ENCODE measurements at regions not wholly inside any gene's neighbourhood (a gene's known extent, or its start where the extent isn't known, plus 50 kb on each side); places are given as distances from the start of the nearest gene placed in this dataset.
"Not testable (repeated sequence)": the region's sequence is repeated elsewhere in the genome, so short reads cannot be mapped to it uniquely, and the experiment has no call there.

DNA sequence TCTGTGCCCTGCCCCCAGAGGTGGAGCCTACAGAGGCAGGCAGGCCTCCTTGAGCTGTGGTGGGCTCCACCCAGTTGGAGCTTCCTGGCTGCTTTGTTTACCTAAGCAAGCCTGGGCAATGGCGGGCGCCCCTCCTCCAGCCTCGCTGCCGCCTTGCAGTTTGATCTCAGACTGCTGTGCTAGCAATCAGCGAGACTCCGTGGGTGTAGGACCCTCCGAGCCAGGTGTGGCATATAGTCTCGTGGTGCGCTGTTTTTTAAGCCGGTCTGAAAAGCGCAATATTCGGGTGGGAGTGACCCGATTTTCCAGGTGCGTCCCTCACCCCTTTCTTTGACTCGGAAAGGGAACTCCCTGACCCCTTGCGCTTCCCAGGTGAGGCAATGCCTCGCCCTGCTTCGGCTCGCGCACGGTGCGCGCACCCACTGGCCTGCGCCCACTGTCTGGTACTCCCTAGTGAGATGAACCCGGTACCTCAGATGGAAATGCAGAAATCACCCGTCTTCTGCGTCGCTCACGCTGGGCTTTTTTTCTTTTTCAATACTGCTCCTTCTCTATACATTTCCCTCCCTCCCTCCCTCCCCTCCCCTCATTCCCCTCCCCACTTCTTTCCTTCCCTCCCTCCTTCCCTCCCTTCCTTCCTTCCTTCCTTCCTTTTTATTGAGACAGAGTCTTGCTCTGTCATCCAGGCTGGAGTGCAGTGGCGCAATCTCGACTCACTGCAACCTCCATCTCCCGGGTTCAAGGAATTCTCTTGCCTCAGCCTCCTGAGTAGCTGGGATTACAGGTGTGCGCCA, 197.1 kb upstream of the TBL1XR1 start:
- H3K27me3 Mint-ChIP-seq, DNase-seq, H3K9me3 Mint-ChIP-seq, CTCF ChIA-PET, H3K36me3 Mint-ChIP-seq, H3K4me3 Mint-ChIP-seq, H3K4me1 Mint-ChIP-seq: not testable (repeated sequence)
- peak overlapping the region; percentile 5 for H3K27ac Mint-ChIP-seq

DNA sequence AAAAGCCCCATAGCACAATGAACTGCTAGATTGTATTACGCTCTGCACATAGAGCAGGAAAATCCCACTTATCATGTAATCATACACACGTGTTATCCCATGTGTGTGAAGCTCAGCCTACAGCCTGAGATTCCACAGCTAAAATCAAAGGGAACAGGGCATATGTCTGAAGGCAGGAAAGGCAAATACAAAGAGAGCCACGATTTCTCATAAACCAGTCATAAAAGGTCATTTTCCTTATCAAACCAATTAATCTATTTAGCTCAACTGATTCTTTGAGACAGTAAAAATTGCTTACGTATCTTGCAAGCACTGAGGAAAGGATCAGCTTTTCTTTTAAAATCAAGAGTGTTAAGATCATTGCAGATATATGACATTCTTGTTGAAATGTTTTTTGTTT, 199.5 kb upstream of the TBL1XR1 start:
- Mint-ChIP-seq H3K4me1 (peaks cover 9% of the 10 kb centered on the region), H3K27ac (no peak overlapping the region), H3K27me3 (no peaks in the 10 kb centered on the region), H3K9me3 (peaks cover 1% of the 10 kb centered on the region), H3K4me3 (no peak overlapping the region), H3K36me3 (no peaks in the 10 kb centered on the region)
- CTCF ChIA-PET = interaction anchor here (0.9 kb wide), 1 partner anchor 8 kb away, joined by 3 read pairs; no protein-coding TSS in a partner anchor
- DNase-seq = no peak

DNA sequence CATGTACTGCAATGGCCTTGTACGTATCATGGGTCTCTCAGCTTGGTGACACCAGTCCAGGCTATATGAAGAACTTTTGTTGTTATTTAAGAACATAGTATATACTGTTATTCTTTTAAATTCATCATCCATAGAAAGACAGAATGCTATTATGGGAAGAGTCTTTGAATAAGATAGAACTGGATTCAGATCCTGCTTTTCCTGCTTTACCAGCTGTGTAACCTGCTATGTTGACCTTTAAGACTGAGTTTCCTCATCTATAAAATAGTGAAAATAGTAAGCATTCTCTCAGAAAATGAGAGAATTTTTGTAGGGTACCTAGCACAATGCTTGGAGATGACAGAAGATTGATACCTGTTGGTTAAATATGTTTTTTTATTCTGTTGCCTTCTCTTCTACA, 204.1 kb upstream of the TBL1XR1 start:
- no peaks in the 10 kb centered on the region for H3K27me3 Mint-ChIP-seq
- no peak for DNase-seq
- no peak overlapping the region for H3K4me3 Mint-ChIP-seq
- CTCF ChIA-PET = interaction anchor here (0.8 kb wide), 1 partner anchor 9 kb away, joined by 3 read pairs; no protein-coding TSS in a partner anchor
- no peaks in the 10 kb centered on the region for H3K36me3 Mint-ChIP-seq
- no peaks in the 10 kb centered on the region for H3K4me1 Mint-ChIP-seq
- peaks cover 1% of the 10 kb centered on the region for H3K9me3 Mint-ChIP-seq
- no peak overlapping the region for H3K27ac Mint-ChIP-seq

DNA sequence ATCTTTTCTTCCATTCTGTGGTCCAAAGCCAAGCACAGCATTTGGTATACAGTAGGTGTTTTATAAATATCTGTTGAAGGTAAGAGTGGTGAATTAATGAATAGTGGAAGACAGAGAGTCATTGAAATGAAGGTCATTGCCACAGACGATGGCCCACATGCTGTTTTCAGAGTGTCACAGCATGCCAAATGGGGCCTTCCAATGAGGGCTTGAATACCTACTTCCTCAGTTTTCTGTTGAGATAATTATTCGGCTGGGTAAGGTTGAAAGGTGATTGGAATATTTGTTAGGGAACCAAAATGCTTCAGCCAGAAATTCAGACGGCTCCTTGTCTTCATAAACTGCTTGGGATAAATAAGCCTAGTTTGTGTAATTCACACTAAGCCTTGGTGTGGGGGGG, 205.3 kb upstream of the TBL1XR1 start:
- no peak overlapping the region for H3K27ac Mint-ChIP-seq
- H3K27me3 Mint-ChIP-seq = no peaks in the 10 kb centered on the region
- no peaks in the 10 kb centered on the region for H3K36me3 Mint-ChIP-seq
- no peak for DNase-seq
- no peak overlapping the region for H3K4me3 Mint-ChIP-seq
- peaks cover 1% of the 10 kb centered on the region for H3K9me3 Mint-ChIP-seq
- no peaks in the 10 kb centered on the region for H3K4me1 Mint-ChIP-seq
- CTCF ChIA-PET = no interaction called here

DNA sequence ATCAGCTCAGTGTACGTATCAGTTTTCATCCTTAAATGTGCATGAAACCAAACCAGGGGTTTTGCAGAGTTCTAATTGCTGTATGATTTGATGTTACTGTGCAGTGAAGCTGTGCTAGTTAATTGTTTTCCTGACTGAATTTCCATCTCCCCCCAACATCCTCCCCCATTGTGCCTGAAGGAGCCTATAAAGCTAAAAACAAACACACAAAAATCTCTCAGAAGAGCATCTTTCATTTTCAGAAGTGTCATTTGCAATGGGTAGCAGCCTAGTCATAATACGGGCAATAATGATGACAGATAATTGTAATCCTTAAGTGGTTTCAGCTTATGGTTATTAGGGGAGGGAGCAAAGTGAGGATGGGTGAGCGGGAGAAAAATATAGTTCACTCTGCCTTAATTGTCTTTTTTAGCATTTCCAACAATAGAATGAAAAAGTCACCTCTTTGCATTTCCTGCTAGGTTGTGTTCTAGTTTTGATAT, 207.9 kb upstream of the TBL1XR1 start:
- Mint-ChIP-seq H3K27me3 (no peaks in the 10 kb centered on the region), H3K9me3 (no peaks in the 10 kb centered on the region), H3K4me3 (no peak overlapping the region), H3K36me3 (no peaks in the 10 kb centered on the region), H3K27ac (no peak overlapping the region), H3K4me1 (no peaks in the 10 kb centered on the region)
- CTCF ChIA-PET = interaction anchor here (0.9 to 1.2 kb wide), 2 partner anchors 8 to 42 kb away, joined by 3 read pairs; no protein-coding TSS in a partner anchor
- no peak for DNase-seq

DNA sequence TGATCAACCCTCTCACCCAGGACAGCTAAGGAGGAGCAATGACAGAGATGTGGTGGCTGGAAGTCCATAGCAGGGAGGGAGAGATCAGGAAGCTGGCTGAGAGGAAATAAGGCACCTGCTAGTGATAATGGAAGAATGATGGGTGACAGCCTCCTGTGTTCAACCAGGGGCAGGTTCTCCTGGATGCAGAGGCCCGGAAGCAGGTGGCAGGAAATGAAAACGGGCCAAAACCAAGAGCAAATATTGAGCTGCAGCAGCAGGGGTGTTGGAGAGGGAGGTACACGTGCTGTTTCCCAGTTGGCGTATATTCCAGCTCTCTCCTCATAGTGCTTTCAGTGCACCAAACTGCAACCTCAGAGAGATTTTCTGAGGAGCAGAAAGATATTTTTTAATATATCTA, 213.4 kb upstream of the TBL1XR1 start:
- Mint-ChIP-seq H3K9me3 (no peaks in the 10 kb centered on the region), H3K36me3 (peaks cover 1% of the 10 kb centered on the region), H3K27ac (no peak overlapping the region), H3K4me1 (peaks cover 13% of the 10 kb centered on the region), H3K27me3 (no peaks in the 10 kb centered on the region), H3K4me3 (no peak overlapping the region)
- CTCF ChIA-PET = no interaction called here
- peak; percentile 35 for DNase-seq

DNA sequence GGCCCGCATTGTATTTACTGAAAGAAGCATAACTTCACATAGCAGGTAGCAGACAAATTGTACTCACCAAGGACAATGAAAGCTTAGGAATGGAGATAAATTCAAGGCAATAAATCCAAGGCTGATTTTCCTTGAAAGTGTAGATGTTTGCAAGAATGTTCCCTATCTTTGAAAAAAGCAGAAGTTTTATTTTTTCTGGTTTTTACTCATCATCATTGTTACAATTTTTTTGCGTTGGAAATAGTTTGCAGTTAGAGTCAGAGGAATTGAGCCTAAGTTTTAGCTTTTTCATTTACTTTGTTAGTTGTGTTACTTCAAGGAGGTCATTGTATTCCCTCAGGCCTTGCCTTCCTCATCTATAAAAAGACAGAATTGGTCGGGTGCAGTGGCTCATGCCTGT, 213.9 kb upstream of the TBL1XR1 start:
- Mint-ChIP-seq H3K9me3 (no peaks in the 10 kb centered on the region), H3K4me1 (peaks cover 13% of the 10 kb centered on the region), H3K27me3 (no peaks in the 10 kb centered on the region), H3K4me3 (no peak overlapping the region), H3K36me3 (peaks cover 1% of the 10 kb centered on the region), H3K27ac (no peak overlapping the region)
- CTCF ChIA-PET = no interaction called here
- DNase-seq = no peak

DNA sequence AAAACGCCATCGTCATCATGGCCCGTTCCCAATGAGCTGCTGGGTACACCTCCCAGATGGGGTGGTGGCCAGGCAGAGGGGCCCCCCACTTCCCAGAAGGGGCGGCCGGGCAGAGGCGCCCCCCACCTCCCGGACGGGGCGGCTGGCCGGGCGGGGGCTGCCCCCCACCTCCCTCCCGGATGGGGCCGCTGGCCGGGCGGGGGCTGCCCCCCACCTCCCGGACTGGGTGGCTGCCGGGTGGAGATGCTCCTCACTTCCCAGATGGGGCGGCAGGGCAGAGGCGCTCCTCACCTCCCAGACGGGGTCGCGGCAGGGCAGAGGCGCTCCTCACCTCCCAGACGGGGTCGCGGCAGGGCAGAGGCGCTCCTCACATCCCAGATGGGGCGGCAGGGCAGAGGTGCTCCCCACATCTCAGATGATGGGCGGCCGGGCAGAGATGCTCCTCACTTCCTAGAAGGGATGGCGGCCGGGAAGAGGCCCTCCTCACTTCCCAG, 215.4 kb upstream of the TBL1XR1 start:
- CTCF ChIA-PET, DNase-seq, H3K36me3 Mint-ChIP-seq, H3K9me3 Mint-ChIP-seq, H3K27me3 Mint-ChIP-seq, H3K27ac Mint-ChIP-seq, H3K4me3 Mint-ChIP-seq: not testable (repeated sequence)
- H3K4me1 Mint-ChIP-seq = peaks cover 13% of the 10 kb centered on the region

DNA sequence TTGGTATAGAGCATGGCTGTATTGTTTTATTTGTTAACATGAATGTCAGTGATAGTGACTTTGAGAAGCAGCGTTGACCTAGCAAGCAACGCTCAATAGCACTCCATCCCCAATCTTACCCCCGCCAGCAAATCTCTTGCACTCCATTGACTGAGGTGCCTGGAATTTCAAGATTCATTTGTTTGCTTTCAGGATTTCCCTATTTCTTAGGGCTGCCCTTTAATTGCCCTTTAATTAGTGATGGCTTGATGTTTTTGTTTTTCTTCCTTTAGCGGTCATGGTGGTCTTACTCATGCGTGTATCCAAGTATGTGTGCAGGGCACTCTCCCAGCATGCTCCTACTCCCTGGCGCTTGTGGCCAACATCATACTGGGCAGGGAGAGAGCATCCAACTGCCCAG, 216.8 kb upstream of the TBL1XR1 start:
- Mint-ChIP-seq H3K4me3 (no peak overlapping the region), H3K27ac (no peak overlapping the region), H3K4me1 (peaks cover 16% of the 10 kb centered on the region), H3K36me3 (peaks cover 1% of the 10 kb centered on the region), H3K27me3 (no peaks in the 10 kb centered on the region), H3K9me3 (no peaks in the 10 kb centered on the region)
- CTCF ChIA-PET = no interaction called here
- no peak for DNase-seq

DNA sequence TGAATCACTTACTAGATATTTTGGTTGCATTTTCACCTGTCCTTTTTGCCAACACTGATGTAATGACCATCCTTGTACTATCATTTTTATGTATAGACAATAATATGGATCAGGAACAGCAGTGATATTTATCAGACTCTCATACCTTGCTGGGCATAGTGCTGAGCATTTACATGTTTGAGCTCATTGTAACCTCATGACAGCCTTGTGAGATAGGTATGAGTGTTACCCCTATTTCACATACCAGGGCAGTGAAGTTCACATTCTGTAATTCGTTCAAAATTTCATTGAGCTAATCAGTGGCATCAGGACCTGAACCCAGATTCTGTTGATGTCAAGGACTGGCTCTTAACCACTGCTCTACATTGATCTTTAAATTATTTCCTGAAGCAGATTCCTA, 221.5 kb upstream of the TBL1XR1 start:
- peaks cover 9% of the 10 kb centered on the region for H3K4me1 Mint-ChIP-seq
- H3K27ac Mint-ChIP-seq = no peak overlapping the region
- no peaks in the 10 kb centered on the region for H3K27me3 Mint-ChIP-seq
- no peak for DNase-seq
- no peaks in the 10 kb centered on the region for H3K9me3 Mint-ChIP-seq
- H3K4me3 Mint-ChIP-seq = no peak overlapping the region
- peaks cover 1% of the 10 kb centered on the region for H3K36me3 Mint-ChIP-seq
- CTCF ChIA-PET = no interaction called here

DNA sequence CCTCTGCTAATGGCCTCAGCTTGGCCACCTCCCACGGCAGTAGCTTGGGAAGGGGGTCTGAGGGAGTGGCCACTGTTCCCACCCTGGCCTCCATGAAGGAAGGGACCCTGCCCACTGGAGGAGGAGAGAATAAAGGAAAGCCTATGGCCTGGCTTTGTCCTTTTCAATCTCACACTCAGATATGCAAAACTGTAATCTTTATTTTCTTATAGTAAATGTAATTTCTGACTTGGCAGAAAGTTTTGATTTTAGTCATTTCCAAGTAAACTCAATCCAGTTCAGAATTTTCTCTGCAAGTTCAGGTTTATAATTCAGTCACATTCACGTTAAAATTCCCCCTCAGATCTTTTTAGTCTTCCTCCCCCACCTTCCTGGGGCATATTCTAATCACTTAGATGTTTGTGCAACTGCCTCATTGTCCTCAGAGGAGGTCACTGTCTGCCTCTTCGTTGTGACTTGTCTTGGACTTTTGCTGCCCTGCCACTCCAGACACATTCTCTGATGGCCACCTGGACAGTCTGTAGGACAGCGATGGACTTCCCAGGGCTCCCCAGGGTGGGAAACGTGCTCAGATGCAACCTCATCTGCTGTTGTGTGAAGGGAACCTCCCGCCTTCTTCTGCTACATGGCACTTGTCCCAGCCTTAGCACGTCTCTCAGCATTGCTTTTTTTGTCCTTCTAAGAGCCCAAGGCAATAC, 222.8 kb upstream of the TBL1XR1 start:
- Mint-ChIP-seq H3K27me3 (no peaks in the 10 kb centered on the region), H3K36me3 (peaks cover 1% of the 10 kb centered on the region), H3K4me3 (no peak overlapping the region), H3K4me1 (peaks cover 11% of the 10 kb centered on the region), H3K9me3 (no peaks in the 10 kb centered on the region), H3K27ac (no peak overlapping the region)
- CTCF ChIA-PET = no interaction called here
- DNase-seq = no peak

DNA sequence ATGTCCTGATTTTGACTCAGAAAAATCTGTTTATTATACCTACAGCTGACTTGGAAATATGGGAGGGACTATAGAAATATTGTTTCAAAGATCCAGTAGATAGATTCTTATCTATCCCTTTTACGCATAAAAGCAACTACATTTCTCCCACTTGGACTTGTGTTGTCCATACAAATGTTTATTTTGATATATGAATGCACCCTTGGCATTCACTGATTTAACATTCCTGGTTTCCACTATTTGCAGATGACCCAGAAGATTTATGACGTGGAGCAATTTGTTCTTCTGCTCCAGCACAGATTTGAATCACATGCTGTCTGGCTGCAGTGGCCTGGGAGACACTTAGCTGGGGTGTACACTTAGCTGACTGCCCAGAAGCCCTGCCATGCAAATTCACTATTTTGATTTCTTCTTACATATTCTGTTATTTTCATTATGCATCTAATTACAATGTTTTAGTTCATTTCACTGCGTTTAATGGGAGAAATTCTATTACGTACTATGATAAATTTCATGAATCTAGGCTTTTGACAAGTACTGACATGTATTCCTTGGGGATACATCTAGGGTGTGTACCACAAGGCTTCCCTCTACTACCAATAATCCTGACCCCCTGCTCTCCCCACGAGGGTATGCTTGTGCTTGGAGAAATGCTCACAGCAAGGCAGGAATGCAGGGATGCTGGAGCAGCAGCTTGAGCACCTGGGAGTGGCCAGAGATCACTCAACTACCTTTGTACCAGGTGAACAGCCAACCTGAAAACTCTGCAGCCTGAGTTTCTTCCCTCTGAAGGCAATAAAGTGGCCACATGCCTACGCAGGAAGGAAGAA, 223.6 kb upstream of the TBL1XR1 start:
- no peaks in the 10 kb centered on the region for H3K9me3 Mint-ChIP-seq
- no peak overlapping the region for H3K4me3 Mint-ChIP-seq
- CTCF ChIA-PET = no interaction called here

DNA sequence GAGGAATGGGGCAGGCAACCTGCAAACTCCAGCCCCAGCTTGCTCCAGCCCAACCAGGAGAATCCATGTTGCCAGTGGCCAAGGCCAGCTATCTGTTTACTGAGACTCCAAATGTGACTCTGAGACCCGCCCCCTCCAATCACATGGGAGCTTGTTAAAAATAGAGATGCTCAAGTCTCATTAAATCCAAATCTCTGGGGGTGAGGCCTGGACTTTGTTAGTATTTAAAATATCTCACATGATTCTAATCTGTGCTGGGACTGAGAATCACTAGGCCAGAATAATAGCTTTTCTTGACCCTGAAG, 224.2 kb upstream of the TBL1XR1 start:
- Mint-ChIP-seq H3K9me3 (no peaks in the 10 kb centered on the region), H3K4me3 (no peak overlapping the region), H3K4me1 (peaks cover 18% of the 10 kb centered on the region), H3K36me3 (peaks cover under 1% of the 10 kb centered on the region), H3K27ac (no peak overlapping the region), H3K27me3 (no peaks in the 10 kb centered on the region)
- CTCF ChIA-PET = no interaction called here
- no peak for DNase-seq

More for the DNA sequence above, 223.6 kb upstream of the TBL1XR1 start:
- Mint-ChIP-seq H3K27me3 (no peaks in the 10 kb centered on the region), H3K27ac (no peak overlapping the region), H3K36me3 (no peaks in the 10 kb centered on the region), H3K4me1 (peaks cover 14% of the 10 kb centered on the region)
- DNase-seq = no peak

DNA sequence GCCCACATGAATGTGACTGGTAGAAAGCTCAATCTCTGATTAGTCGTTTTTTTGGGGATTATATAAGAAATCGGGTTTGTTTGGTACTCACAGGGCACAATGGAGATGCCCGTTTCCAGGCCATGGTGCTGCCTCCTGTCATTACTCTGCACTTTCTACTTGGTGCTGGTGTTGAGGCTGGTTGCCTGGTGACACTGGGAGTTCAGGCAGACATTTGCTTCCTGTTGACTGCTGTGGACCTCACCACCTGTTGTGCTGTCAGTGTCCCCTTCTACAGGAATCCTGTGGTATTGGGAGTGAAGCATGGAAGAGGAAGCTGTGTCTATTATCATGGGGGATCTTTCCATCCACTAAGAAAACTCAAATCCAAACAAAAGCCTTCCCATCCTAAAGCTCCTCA, 227.2 kb upstream of the TBL1XR1 start:
- CTCF ChIA-PET = interaction anchor here (0.7 kb wide), 1 partner anchor 172 kb away, joined by 3 read pairs; no protein-coding TSS in a partner anchor
- no peaks in the 10 kb centered on the region for H3K9me3 Mint-ChIP-seq
- peaks cover 1% of the 10 kb centered on the region for H3K36me3 Mint-ChIP-seq
- no peak for DNase-seq
- H3K27me3 Mint-ChIP-seq = no peaks in the 10 kb centered on the region
- peaks cover 32% of the 10 kb centered on the region for H3K4me1 Mint-ChIP-seq
- no peak overlapping the region for H3K27ac Mint-ChIP-seq
- no peak overlapping the region for H3K4me3 Mint-ChIP-seq
